HG03196 (cell line): ENCODE measurements at regions not wholly inside any gene's neighbourhood (a gene's known extent, or its start where the extent isn't known, plus 50 kb on each side); places are given as distances from the start of the nearest gene placed in this dataset.
"Not testable (repeated sequence)": the region's sequence is repeated elsewhere in the genome, so short reads cannot be mapped to it uniquely, and the experiment has no call there.

Experiments
- ATAC-seq: cut with Tn5 transposase; IDR thresholded peaks from one replicate; pipeline ENCODE4 v1.9.1; 2021; ENCODE audit not compliant: unreplicated experiment

GRCh38 chr5:166570865-166571264 is 1720.6 kb upstream of the WWC1 start:
- no peak for ATAC-seq

GRCh38 chr5:166571668-166572067 is 1719.8 kb upstream of the WWC1 start:
- ATAC-seq = no peak

- ATAC-seq = no peak
Measured at GRCh38 chr5:166576323-166576722, 1715.1 kb upstream of the WWC1 start.

GRCh38 chr5:166581826-166582225 is 1709.6 kb upstream of the WWC1 start:
- ATAC-seq = no peak

- no peak for ATAC-seq
Measured at GRCh38 chr5:166582416-166582815, 1709.0 kb upstream of the WWC1 start.

GRCh38 chr5:166594567-166594966 is 1696.9 kb upstream of the WWC1 start:
- ATAC-seq = no peak

GRCh38 chr5:166595274-166595951 is 1696.0 kb upstream of the WWC1 start:
- ATAC-seq = no peak

- no peak for ATAC-seq
Measured at GRCh38 chr5:166596043-166596442, 1695.4 kb upstream of the WWC1 start.

GRCh38 chr5:166602271-166602670 is 1689.2 kb upstream of the WWC1 start:
- ATAC-seq = no peak

- ATAC-seq = no peak
Measured at GRCh38 chr5:166617507-166617906, 1673.9 kb upstream of the WWC1 start.

- no peak for ATAC-seq
Measured at GRCh38 chr5:166618526-166618925, 1672.9 kb upstream of the WWC1 start.

- ATAC-seq = no peak
Measured at GRCh38 chr5:166624573-166624972, 1666.9 kb upstream of the WWC1 start.

GRCh38 chr5:166625210-166625865 is 1666.1 kb upstream of the WWC1 start:
- ATAC-seq = no peak

GRCh38 chr5:166637295-166637694 is 1654.2 kb upstream of the WWC1 start:
- no peak for ATAC-seq

GRCh38 chr5:166639151-166639550 is 1652.3 kb upstream of the WWC1 start:
- no peak for ATAC-seq

- ATAC-seq = not testable (repeated sequence)
Measured at GRCh38 chr5:166640136-166640535, 1651.3 kb upstream of the WWC1 start.

GRCh38 chr5:166648736-166649135 is 1642.7 kb upstream of the WWC1 start:
- ATAC-seq = no peak

GRCh38 chr5:166649676-166650075 is 1641.8 kb upstream of the WWC1 start:
- no peak for ATAC-seq

- ATAC-seq = no peak
Measured at GRCh38 chr5:166651234-166651633, 1640.2 kb upstream of the WWC1 start.

- no peak for ATAC-seq
Measured at GRCh38 chr5:166671811-166672210, 1619.6 kb upstream of the WWC1 start.

- no peak for ATAC-seq
Measured at GRCh38 chr5:166672431-166672830, 1619.0 kb upstream of the WWC1 start.

- no peak for ATAC-seq
Measured at GRCh38 chr5:166677891-166678290, 1613.6 kb upstream of the WWC1 start.

GRCh38 chr5:166679331-166679730 is 1612.1 kb upstream of the WWC1 start:
- ATAC-seq = no peak
